ENCODE measurements at regions not wholly inside any gene's neighbourhood (a gene's known extent, or its start where the extent isn't known, plus 50 kb on each side); places are given as distances from the start of the nearest gene placed in this dataset.
"Not testable (repeated sequence)": the region's sequence is repeated elsewhere in the genome, so short reads cannot be mapped to it uniquely, and the experiment has no call there.

DNA sequence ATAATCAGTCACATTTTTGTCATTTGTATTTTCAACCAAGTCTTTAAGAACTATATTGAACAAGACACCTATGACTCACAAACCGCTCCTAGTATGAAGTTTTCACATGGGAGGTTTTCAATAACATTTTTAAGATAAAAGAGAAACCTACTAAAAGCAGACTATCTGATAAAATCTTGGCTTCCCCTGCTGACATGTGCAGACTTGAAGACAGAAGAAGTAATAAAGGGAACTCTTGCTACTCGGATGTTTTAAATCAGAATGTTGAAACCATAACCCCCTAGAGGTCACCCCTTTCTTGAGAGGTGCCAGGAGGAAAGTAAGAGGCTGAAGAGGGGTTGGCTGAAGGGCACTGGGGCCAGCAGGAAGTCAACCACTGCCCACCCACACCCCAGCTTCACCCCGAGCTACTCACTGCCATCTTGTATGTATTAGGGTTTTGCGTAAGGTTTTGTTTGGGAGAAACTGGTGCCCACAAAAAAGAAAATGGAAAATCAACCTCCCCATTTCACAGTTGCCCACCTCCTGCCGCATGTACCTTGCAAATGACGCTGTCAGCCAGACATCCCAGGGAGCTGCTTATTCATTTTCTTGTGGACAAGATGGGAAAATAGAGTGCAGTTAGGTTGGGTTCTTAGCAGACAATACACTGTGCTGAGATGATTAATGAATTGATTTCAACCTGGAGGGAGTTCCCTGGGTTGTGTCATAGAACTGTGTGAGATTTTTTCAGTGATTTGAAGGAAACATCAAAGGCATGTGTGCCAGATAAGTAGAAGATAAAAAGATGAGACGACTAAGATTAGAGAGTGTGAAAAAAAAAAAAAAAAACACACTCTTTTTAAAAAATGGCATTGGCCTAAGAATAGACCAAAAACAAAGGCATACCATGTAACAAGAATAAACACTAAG lies 83.2 kb upstream of the TAB2 start:
- Histone ChIP-seq H3K36me3 (no peaks in the 10 kb centered on the region), H3K4me3 (no peak overlapping the region), H3K9me3 (no peaks in the 10 kb centered on the region), H3K27me3 (no peaks in the 10 kb centered on the region)
- no peak for DNase-seq

DNA sequence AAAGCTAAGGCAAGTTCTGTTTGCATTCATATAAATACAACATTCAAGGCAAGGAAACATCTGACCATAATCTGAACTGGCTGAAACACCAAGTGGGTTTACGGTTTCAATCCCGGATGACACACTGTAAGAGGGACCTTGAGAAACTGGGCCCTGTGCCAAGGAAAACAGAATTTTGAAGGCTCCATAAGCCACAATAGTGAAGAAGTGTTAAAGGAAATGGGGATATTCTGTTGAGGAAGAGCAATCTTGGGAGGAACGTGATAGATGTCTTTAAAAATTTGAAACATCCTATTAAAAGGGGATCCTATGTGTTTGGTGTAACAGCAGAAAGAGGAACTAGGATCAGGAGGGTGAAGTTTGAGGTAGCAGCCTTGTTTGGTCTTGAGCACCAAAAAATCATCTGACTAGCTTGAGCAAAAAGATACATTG lies 82.4 kb upstream of the TAB2 start:
- H3K9me3 ChIP-seq: no peaks in the 10 kb centered on the region
- no peaks in the 10 kb centered on the region for H3K36me3 ChIP-seq
- no peak overlapping the region for H3K4me3 ChIP-seq
- no peaks in the 10 kb centered on the region for H3K27me3 ChIP-seq
- DNase-seq: peak; percentile 68

DNA sequence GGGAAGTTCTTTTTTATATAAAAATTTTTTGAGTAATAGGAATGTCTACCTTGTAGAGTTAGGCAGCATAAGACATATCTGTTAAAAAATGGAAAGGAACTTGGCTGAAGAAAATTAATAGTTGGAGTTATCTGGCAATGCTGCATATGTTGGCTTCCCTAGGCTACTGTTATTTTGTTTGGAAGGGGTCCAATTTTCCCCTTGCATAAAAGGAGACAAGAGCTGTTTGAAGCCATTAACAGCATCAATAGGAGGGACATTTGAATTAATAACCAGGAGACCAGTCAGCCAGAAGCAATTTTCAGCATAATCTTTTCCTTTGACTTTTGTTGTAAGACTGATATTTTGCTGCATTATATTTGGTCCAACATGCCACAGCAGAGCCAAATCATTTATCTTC lies 80.9 kb upstream of the TAB2 start:
- H3K9me3 ChIP-seq: no peaks in the 10 kb centered on the region; the same call in 1 of the 2 replicates
- H3K36me3 ChIP-seq: no peaks in the 10 kb centered on the region
- no peaks in the 10 kb centered on the region for H3K27me3 ChIP-seq
- DNase-seq: no peak
- no peak overlapping the region for H3K4me3 ChIP-seq

DNA sequence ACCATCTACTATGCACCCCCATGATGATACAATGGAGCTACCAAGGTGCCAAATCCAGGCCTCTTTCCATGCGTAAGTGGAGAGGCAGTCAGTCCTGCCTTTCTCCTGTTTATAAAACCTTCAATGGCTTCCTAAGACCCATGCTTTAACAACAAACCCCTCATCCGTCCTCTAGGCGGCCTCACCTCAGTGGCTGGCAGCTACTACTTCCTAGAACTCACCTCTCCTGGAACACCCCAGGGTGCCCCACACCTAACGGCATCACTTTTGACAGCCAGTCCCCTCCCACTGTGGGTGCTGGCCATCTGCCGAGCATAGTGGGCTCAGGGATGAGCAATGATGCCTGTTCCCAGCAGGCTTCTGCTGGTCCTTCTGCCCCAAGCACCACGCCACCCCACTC lies 80.0 kb upstream of the TAB2 start:
- Histone ChIP-seq H3K9me3 (no peaks in the 10 kb centered on the region; the same call in 1 of the 2 replicates), H3K4me3 (no peak overlapping the region), H3K36me3 (no peaks in the 10 kb centered on the region), H3K27me3 (no peaks in the 10 kb centered on the region)
- DNase-seq: no peak

DNA sequence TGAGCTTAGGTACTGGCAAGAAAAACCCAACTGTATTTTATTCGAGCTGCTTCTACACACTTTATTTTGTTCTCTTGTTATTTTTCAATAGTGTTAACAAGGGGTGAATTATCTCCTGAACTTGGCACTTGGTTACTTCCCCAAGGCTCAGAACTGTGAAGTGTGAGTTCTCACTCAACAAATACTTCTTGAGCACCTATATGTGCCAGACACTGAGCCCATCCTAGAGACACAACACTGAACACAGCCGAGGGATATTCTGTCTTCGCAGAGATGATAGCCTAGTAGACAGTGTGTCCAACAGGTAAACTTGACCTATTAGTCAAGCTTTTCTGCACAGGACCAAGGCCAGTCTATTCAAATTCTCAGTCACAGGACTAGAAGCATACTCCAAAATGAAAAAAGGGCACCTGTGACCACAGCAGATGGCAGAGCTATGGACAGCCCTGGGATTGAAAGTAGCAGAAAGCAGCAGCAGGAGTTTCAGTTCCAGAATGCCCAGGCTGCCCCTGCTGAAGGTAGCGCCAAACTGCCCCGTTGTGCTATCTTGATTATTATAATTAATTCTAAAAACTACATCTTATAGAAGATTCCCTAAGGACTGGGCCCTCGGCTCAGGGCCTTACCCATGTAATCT lies 77.8 kb upstream of the TAB2 start:
- Histone ChIP-seq H3K4me3 (no peak overlapping the region), H3K36me3 (no peaks in the 10 kb centered on the region), H3K27me3 (no peaks in the 10 kb centered on the region), H3K9me3 (no peaks in the 10 kb centered on the region; the same call in 1 of the 2 replicates)
- DNase-seq: no peak

DNA sequence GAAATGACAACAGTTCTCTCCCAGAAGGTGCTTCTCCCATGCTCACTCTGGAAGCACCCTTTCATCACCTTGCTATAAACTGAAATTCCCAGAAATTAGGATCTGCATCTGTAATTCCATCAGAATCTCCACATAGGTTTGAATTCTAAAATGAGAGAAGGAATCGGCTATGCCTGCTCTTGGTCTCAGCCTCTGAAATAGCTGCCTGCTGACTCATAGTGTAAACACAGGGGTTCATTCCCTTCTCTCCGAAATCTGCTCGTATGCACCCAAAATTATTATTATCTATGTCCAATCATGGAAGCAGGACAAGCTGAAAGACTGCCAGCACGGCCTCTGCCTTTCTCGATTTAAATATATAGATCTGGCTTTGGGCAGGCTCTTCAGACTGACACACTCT lies 74.6 kb upstream of the TAB2 start:
- Histone ChIP-seq H3K4me3 (no peak overlapping the region), H3K27me3 (no peaks in the 10 kb centered on the region), H3K36me3 (no peaks in the 10 kb centered on the region), H3K9me3 (no peaks in the 10 kb centered on the region; the same call in 1 of the 2 replicates)
- no peak for DNase-seq

DNA sequence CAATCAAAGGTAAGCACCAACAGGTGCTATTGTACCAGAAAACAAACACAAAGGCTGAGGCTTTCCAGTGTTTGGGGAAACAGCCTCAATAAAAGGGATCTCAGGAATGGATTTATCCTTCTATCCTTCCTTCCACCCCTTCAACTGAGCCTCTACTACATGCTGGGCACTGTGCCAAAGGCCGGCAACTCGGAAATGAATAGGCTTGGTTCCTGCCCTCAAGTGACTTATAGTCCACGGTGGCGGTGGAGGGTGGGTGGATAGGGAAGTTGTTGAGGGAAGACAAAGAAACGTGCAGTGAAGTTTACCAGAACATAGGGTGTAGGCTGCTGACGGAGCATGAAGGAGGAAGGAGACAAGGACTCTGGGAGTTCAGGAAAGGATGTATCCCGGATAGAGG lies 73.4 kb upstream of the TAB2 start:
- H3K36me3 ChIP-seq: no peaks in the 10 kb centered on the region
- DNase-seq: no peak
- no peaks in the 10 kb centered on the region; the same call in 1 of the 2 replicates for H3K9me3 ChIP-seq
- no peaks in the 10 kb centered on the region for H3K27me3 ChIP-seq
- no peak overlapping the region for H3K4me3 ChIP-seq

DNA sequence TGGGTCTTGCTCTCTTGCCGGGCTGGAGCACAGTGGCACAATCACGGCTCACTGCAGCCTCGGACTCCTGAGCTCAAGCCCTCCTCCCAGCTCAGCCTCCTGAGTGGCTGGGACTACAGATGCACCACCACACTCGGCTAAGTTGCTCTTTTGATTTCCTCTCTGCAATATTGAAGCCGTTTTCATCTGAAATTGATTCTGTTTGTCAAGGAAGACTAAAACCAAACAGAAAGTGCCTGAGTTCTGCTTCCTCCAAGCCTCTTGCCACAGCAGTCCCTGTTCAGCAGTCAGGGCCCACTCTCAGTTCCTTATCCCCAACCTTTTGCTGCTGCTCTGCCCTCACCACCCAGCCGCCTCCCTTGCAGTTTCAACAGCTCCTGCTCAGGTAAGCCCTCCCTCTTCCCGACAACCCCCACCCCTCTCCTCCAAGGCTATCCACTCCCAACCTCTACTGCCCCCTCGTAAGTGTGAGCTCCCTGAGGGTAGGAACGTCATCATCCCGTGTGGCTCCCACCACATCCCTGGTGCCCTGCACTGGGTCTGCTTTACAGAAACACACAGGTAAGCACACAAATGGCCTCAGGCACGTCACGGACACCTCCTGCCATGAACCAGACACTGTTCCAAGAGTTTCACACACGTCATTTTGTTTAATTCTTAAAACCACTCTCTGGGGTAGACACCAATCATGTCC lies 70.7 kb upstream of the TAB2 start:
- Histone ChIP-seq H3K36me3 (no peaks in the 10 kb centered on the region), H3K4me3 (no peak overlapping the region), H3K9me3 (no peaks in the 10 kb centered on the region), H3K27me3 (no peaks in the 10 kb centered on the region)
- no peak for DNase-seq

DNA sequence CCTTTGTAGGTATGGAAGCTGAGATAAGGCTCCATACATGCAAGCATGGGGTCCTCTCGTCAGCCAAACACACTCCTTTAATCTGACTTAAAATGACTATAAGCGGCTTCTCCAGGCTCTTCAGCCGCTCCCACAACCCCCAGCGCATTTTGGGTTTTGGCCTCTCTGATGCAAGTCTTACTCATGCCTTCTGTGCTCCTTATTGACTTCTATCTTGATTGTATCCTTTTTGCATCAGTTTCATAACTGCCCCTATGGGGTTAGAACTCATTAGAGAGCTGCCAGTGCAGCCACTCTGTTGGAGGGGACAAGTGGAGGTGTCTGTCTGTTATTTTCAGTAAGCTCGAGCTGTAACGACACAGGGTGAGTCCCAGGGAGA lies 70.1 kb upstream of the TAB2 start:
- no peak for DNase-seq
- no peaks in the 10 kb centered on the region for H3K27me3 ChIP-seq
- no peaks in the 10 kb centered on the region for H3K9me3 ChIP-seq
- no peaks in the 10 kb centered on the region for H3K36me3 ChIP-seq
- no peak overlapping the region for H3K4me3 ChIP-seq

DNA sequence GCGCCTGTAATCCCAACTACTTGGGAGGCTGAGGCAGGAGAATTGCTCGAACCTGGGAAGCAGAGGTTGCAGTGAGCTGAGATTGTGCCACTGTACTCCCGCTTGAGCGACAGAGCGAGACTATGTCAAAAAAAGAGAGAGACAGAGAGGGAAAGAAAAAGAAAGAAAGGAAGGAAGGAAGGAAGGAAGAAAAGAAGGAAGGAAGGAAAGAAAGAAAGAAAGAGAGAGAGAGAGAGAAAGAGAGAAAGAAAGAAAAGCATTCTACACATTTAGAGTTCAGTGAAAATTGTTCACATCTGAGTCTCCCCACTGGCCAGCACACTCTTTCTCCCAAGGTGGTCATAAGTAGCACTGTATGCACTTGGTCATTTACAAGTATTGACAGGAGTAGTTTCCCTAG lies 69.2 kb upstream of the TAB2 start:
- not testable (repeated sequence) for H3K9me3 ChIP-seq, DNase-seq, H3K27me3 ChIP-seq, H3K4me3 ChIP-seq, H3K36me3 ChIP-seq

DNA sequence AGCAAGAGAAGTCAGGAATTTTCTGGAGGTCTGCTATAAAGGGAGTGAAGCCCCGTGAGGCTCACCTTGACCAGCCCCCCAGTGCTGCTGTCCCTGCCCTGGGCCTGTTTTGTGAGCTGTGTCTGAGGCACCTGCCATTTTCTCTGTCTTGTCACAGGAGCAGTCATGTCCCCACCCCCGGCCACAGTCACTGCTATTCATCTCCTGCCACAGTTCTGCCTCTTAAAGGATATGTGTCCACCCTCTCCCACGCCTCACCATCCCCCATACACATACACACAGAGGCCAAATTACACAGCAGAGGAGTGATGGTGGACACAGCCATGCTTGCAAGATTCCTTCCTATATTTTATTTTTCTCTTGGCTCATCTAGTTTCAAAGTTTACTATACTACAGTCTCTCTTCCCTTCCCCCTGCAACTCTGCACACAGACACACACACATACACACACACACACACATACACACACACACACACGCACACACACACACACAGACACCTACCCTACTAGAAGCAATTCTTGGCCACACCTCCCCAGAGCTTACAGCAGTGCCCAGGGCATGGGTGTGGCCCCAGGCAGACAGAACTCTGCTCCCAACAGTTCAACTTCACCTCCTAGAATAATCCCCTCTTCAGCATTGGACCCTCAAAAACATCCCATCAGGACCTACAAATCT lies 68.7 kb upstream of the TAB2 start:
- H3K27me3 ChIP-seq: no peaks in the 10 kb centered on the region
- H3K9me3 ChIP-seq: no peaks in the 10 kb centered on the region
- H3K36me3 ChIP-seq: no peaks in the 10 kb centered on the region
- DNase-seq: no peak
- no peak overlapping the region for H3K4me3 ChIP-seq

DNA sequence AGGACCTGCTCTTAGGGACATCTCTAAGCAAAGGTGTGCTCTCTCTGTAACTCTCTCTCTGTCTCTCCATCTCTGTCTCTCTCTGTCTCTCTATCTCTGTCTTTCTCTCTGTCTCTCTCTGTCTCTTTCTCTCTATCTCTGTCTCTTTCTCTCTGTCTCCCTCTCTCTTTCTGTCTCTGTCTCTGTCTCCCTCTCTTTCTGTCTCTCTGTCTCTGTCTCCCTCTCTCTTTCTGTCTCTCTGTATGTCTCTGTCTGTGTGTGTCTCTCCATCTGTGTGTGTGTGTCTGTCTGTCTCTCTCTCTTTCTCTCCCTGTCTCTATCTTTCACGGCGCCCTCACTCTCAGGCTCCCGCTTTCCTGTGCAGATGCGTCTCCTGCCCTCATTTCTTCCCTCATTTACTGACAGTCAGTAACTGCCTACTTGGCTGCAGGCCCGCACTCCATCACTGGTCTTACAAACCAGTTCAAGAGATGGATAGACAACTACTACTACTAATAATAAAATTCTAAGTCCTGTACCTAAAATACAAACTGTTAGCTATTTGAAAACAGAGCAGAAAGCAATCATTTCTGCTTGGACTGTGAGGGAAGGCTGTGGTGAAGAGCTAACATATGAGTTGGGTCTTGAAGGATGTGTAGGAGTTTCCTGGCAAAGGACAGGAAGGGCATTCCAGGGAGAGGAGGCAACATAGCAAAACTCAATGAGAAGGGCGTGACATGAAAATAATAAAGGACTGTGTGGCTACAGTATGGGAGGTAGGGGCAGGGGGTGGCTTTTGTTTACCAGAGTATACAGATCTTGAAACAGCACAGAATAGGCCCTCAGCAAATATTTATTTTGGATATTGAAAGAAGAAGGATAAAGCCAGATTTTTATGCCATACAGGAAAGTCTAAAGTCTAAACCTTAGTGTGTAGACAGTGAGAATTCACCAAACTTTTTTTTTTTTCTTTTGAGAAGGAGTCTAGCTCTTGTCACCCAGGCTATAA lies 67.8 kb upstream of the TAB2 start:
- Histone ChIP-seq H3K4me3 (no peak overlapping the region), H3K9me3 (no peaks in the 10 kb centered on the region), H3K36me3 (no peaks in the 10 kb centered on the region), H3K27me3 (no peaks in the 10 kb centered on the region)
- DNase-seq: no peak

DNA sequence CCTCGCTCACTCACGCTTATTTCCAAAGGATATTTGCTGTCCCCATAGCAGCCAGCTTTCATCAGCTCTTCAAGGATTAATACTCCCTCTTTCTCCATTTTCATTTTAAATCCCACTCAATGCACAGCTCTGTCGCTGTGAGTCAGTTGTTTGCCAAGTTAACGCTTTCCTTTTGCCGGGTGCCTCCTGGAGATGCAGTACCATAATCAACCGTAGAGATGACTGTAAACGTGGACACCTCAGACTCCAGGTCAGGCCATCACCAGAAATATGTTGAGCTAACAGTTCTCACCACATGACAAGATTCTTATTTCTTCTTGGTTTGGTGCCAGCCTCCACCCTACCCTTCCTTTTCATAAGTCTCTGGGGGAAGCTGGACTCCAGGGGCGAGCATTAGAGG lies 66.6 kb upstream of the TAB2 start:
- Histone ChIP-seq H3K36me3 (no peaks in the 10 kb centered on the region), H3K27me3 (no peaks in the 10 kb centered on the region), H3K4me3 (no peak overlapping the region), H3K9me3 (no peaks in the 10 kb centered on the region)
- DNase-seq: no peak

DNA sequence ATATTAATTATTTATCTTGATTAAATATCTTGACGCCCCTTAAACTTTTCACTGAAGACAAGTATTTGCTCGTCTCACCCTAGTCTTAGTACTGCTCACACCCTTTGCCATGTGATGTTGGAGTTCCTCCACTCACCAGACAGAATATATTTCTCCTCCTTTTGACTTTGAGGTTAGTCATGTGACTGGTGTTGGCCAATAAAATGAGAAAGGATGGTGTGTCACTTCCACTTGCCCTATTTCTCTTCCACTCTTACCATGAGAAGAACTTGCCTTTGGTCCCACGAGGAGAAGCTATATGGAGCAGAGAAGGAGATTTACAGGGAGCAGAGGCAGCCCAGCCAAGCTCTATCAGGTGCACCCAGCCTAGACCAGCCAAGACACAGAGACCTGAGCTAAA lies 64.9 kb upstream of the TAB2 start:
- no peak for DNase-seq
- Histone ChIP-seq H3K36me3 (no peaks in the 10 kb centered on the region), H3K9me3 (no peaks in the 10 kb centered on the region), H3K27me3 (no peaks in the 10 kb centered on the region), H3K4me3 (no peak overlapping the region)

DNA sequence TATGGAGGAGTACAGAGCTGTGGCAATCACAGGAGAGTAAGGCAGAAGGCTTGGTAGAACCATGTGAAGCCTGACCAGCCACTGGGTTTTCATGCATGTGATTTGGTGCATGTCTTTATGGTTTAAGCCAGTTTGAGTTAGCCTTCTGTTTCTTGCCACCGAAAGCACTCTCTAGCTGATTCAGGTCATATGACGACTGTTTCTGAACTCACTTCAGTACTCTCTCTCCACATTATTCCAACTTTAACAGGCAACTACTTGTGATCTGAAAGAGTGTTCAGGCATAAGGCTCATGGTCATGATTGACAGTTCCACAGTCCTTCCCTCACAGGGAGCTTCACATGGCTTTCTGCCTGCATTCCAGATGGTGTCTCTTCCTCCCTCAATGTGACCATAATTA lies 63.3 kb upstream of the TAB2 start:
- no peak for DNase-seq
- H3K4me3 ChIP-seq: no peak overlapping the region
- H3K27me3 ChIP-seq: no peaks in the 10 kb centered on the region
- no peaks in the 10 kb centered on the region for H3K9me3 ChIP-seq
- H3K36me3 ChIP-seq: no peaks in the 10 kb centered on the region

DNA sequence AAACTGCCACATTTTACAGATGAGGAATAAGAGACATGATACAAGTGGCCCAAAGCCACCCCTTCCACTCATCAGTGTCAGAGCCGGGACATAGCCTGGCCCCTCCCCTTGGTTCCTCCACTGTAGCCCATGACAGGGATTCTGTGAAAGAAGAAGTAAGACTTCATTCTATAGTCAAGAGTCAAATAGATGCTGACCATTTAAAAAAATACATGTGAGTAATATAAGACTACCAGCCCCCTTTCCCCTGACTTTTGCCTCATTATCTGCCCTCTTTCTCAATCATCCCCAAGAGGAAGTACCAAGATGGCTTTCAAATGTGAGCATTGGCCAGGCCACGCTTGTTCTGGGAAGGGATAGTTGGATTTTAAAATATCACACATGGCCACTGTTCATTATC lies 57.8 kb upstream of the TAB2 start:
- H3K27me3 ChIP-seq: no peaks in the 10 kb centered on the region
- no peak for DNase-seq
- H3K9me3 ChIP-seq: no peaks in the 10 kb centered on the region
- no peaks in the 10 kb centered on the region for H3K36me3 ChIP-seq
- no peak overlapping the region for H3K4me3 ChIP-seq

All from MG63 (cell line).